ENCODE measurements at regions not wholly inside any gene's neighbourhood (a gene's known extent, or its start where the extent isn't known, plus 50 kb on each side); places are given as distances from the start of the nearest gene placed in this dataset.

DNA sequence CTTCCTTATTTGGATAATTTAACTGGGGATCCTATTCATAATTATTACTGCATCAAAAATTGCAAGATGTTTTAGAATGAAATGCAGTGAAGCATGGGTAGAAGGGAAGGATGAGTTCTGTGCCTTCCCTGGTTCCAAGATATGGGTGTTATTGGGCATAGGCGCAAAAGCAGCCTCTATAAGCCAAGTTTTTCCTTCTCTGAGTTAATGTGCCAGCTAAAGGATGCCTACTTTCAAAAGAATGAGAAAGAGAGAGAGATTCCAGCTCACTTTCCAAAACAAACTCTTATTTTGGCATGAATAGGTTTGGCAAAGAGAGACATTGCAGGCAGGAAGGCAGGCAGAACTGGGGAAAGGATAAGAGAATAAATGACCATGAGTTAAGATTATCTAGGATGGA is 270.2 kb downstream of the TAFA4 start:
- TF ChIP-seq, protein P1, sequence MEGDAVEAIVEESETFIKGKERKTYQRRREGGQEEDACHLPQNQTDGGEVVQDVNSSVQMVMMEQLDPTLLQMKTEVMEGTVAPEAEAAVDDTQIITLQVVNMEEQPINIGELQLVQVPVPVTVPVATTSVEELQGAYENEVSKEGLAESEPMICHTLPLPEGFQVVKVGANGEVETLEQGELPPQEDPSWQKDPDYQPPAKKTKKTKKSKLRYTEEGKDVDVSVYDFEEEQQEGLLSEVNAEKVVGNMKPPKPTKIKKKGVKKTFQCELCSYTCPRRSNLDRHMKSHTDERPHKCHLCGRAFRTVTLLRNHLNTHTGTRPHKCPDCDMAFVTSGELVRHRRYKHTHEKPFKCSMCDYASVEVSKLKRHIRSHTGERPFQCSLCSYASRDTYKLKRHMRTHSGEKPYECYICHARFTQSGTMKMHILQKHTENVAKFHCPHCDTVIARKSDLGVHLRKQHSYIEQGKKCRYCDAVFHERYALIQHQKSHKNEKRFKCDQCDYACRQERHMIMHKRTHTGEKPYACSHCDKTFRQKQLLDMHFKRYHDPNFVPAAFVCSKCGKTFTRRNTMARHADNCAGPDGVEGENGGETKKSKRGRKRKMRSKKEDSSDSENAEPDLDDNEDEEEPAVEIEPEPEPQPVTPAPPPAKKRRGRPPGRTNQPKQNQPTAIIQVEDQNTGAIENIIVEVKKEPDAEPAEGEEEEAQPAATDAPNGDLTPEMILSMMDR (conservative IDR thresholded peaks at IDR 0.05 in 1 of 2, IDR thresholded peaks at IDR 0.05 in 1 of 2; ENCODE audit: low read depth in 1 of 2, low read length in 2 of 2), result no peak
- no peak for TF ChIP-seq EZH2 (IDR thresholded peaks at IDR 0.05; ENCODE audit: low read length, missing control alignments)
